ENCODE measurements at regions not wholly inside any gene's neighbourhood (a gene's known extent, or its start where the extent isn't known, plus 50 kb on each side); places are given as distances from the start of the nearest gene placed in this dataset.
"Not testable (repeated sequence)": the region's sequence is repeated elsewhere in the genome, so short reads cannot be mapped to it uniquely, and the experiment has no call there.

- DNase-seq, result no peak
Measured at GRCh38 chr2:241959751-241960269, 90.3 kb downstream of the RTP5 start.

DNA sequence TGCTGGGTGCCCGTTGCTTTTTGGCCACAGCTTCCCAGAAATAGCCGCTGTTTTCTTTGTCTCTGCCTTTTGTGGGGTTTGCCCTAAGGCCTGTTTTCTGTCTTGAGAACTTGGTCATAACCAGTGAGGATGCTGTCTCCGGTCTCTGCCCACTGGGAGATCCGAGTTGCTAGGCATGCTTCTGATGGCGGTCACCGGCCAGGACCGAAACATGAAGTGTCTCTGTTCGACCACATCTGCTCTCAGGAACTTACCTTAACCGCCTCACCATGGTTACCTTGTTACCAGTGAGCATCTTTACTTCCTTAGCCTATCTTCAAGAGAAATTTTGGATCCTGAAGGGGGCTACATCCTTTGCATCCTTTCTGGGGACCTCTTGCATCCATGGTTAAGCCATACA is 91.9 kb downstream of the RTP5 start:
- no peak for DNase-seq

DNA sequence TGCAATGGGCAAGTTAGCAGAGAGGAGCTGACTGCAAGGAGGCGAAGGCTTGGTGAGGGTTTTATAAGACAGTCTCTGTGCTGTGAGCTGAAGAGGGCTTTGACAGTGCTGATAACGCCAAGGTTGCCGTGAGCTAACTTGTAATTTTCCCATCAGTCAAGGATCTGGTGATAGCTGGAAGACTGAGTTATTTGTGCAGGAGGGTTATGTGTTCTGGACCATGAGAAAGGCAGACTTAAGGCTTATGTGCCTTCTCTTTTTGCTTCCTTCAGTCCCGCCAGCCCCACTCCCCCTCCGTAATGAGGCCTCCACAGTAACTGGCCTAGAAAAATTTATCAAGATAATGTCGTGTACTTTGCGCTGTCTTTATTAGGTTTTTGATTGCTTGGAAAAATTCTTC is 94.6 kb downstream of the RTP5 start:
- no peak for DNase-seq

DNA sequence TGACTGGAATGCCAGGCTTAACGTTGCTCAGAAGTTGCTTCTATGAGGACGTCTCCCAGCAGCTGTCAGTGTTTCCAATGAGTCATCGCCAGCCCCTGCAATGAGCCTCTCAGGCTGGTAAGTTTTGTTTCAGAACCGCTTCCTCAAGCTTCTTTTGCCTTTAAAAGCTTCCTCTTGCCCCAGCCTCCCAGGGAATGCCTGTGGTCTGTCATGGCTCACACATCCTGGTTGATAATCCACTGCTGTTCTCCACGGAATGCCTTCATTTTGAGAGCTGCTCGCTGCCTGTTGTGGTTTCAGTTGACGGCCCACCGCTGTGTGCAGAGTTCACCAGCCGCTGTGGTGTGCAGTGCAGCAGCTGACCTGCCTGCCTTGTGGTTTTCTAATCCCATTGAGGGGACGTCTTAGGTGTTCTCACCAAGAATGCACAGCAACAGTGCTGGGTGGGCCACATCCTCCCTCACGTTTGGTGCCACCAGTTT is 96.4 kb downstream of the RTP5 start:
- DNase-seq, result no peak

DNA sequence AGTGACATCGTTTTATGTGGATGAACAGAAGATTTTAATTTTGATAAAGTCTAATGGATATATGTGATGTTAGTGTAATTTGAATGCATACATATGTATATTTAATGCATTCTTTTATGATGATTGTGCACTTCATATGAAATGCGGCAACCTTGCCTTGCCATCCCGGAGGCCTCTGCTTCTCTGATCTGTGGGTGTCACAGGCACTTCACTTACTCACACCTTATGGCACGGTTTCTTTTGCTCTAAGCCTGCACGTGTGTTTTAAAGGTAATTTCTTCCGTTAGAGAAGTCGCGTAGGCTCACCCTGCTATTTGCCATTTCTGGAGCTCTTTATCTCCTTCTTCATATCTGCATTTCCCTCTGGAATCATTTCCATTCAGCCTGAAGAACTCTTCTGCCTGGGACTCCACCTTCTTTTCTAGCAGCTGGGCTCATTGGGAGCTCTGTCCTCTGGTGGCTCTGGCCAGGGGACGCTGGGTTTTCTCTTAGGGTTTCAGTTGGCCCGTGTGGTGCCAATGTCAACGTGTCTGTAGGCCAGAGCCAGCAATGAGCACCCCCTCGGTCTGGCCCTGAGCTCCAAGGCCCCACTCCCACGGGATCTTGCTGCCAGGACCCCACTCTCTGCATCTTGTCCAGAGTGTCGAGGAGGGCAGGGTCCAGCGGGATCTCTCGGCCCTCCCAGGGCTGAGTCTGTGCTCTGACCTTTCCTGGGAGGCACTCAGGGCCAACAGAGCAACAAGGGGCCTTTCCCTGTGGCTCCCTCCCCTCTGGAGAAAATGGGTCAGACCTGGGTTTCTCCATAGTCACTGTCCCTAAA is 97.3 kb downstream of the RTP5 start:
- no peak for DNase-seq

DNA sequence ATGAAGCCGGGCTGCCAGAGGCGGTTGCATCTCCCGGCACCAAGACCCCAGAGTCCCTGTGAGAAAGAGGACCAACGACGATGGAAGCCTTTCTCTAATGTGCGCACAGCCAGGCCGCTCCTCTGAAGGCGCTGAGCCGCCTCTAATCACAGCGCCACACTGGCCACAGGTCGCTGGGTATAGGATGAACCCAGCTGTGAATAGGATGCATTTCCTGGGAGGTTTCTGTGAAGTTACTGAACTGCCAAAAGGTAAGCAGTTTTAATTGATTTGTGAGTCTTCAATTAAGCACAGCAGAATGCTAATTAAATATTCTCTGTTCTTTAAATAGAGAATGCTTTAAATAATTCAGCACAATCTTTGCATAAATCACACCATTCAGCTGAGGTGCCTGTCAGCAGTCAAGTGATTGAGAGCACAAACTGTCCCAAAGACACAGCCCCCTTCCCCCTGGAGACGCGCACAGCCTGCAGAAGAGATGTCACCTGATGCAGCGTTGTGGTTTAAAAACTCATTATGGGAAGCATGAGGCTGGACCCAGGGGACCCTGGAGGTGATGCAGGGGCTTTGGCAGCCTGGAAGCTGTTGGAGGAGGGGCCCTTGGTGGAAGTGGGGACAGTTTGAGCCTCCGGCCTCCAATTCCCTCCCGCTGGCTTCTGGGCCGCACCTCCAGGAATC is 98.1 kb downstream of the RTP5 start:
- no peak for DNase-seq

DNA sequence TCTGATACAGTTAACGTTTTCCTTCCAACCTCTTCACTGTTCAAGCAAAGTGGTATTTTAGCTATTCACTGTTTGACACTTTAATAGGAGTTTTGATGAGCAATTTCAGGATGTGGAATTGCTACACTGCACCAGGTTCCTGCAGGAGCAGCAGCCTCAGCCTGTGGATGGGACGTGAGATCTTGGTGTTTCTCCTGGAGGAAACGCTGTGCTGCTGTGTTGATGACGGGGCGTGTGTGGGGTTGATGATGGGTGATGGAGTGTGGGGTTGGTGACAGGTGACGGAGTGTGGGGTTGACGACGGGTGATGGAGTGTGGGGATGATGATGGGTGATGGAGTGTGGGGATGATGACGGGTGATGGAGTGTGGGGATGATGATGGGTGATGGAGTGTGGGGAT is 98.9 kb downstream of the RTP5 start:
- DNase-seq, result no peak

DNA sequence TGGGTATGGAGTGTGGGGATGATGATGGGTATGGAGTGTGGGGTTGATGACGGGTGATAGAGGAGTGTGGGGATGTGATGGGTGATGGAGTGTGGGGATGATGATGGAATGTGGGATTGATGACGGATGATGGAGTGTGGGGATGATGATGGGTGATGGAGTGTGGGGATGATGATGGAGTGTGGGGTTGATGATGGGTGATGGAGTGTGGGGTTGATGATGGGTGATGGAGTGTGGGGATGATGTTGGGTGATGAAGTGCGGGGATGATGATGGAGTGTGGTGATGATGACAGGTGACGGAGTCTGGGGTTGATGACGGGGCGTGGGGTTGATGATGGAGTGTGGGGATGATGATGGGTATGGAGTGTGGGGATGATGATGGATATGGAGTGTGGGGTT is 99.7 kb downstream of the RTP5 start:
- not testable (repeated sequence) for DNase-seq

- DNase-seq, result no peak
Measured at GRCh38 chr2:241970716-241971115, 101.2 kb downstream of the RTP5 start.

DNA sequence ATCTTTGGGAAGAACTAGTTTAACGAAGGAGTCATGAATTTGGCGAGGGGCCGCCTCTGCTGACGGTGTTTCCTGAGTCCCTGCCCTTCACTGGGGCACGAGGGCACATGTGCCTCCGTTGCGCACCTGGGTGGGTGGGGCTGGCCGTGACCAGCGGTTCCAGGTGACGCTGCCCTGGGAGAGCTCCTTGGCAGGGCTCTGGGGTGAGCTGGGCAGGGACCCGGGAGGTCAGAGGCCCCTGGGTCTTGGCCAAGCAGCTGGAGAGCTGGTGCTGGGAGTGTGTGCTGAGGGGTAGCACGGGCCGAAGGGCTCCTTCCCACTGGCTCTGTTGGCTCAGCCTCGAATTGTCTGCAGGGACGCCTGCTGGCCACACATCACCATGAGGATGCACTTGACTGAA is 104.6 kb downstream of the RTP5 start:
- DNase-seq, result no peak

DNA sequence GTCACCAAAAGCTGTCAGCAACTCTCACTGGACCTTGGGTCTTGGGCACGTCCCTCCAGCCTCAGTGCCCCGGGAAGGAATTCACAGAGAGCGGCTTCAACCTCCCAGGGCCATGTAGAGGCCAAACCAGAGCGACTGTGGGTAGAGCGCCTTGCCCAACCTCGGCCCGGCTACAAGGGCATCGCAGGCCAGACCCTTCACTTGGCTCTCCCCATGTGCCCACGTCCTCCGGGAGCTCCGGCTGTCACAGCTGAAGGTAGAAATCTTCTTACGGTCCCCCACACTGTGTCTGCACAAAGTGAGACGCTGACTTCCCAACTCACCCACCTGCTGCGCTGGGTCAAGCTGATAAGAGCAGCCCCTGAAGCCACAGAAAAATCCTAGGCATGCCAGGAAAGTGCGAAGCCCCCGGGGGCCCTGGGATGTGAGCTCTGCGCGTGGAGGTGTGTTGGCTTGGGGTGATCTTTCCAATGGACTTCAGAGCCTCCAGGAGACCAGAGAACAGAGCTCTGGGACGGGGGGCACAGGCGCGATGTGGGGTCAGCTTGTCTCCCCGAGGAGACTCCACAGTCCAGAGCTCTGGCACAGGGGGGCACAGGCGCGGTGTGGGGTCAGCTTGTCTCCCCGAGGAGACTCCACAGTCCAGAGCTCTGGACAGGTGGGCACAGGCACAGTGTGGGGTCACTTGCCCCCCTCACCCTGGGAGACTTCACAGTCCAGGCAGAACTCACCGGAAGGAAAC is 105.5 kb downstream of the RTP5 start:
- DNase-seq, result no peak

DNA sequence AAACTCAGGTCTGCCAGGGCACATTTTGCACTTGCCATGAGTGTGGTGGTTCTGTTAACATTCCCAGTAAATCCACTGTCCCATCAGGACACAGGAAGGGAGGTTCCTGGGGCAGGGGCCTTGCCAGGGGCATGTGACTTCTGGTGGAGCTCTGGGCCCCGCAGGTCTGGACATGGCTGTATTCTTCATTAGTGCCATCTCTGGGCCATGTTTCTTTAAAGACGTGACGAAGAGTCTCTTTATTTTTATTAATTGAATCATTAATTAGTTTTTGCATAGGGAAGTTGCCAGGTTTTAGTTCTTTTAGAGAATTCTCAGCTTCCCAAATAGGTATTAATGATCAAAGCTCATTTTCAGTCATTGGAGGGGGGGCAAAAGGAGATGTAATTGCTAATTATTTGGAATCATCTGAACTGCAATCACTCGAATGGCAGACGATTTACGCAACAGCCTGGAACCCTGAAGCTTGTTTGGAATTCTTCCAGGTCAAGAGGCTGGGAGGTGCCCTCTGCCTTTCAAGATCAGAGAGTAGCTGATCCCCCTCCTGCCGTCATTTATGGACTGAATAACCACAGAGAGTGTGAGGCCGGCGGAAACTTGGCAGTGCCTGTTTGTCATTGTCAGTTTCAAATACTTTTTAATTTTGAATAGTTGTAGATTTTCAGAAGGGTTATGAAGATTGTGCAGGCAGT is 106.2 kb downstream of the RTP5 start:
- DNase-seq, result no peak

DNA sequence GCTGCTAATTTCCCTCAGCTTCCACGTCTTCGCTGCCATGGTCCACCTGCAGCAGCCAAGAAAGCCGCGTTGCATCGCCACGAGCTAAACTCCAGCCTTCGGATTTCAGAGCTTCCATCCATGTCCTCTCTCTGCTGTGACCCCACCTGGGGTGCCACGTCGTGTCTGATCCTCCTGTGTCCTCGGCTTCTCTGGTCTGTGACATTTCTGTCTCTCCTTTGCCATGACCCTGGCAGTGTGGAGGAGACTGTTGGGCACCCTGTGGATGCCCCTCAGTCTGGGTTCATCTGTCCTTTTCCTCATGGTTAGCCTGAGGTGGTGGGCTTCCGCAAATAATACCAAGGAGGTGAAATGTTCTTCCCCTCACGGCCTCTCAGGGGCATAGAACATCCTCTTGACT is 106.8 kb downstream of the RTP5 start:
- DNase-seq, result no peak

DNA sequence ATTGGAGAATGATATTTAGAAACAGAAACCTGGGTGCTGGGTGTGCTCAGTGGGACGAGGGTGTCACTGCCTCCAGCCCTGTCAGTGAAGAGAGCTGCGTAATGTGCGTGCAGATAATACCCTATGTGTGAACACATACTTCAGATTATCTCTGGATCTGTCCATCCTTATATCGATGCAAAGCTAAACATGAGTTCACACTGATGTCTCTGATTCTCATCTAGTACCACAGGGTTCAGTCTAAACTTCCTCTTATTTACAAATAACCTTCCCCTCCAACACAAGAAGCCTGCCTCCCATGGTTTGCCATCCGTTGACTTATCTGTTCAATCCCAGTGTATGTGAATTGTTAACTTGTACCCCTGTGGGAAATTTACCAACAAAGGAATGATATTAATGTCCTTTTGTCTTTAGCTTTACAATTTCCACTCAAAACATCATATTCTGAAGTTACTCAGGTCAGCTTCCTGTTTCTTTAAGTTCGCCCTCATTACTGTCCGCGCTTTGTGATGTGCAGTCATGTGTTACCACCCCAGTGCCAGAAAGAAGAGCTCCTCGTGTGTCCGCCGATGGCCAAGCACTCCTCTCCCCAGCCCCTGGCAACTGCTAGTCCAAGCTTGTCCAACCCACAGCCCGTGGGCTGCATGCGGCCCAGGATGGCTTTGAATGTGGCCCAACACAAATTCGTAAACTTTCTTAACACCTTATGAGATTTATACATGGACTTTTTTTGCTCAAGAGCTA is 108.2 kb downstream of the RTP5 start:
- no peak for DNase-seq

DNA sequence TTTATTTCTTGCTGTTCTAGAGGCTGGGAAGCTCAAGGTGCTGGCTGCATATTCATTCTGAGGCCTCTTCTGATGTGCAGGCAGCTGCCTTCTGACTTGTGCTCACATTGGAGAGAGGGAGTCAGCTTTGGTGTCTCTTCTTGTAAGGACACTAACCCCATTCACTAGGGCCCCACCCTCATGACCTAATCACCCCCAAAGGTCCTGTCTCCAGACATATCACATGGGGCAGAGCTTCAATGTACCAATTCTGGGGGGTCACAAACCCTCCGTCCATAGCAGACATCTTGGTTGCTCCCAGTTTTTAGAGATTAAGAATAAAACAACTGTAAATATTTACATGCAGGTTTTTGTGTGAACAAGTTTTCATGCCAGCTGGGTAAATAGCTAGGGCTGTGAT is 109.1 kb downstream of the RTP5 start:
- DNase-seq, result no peak

DNA sequence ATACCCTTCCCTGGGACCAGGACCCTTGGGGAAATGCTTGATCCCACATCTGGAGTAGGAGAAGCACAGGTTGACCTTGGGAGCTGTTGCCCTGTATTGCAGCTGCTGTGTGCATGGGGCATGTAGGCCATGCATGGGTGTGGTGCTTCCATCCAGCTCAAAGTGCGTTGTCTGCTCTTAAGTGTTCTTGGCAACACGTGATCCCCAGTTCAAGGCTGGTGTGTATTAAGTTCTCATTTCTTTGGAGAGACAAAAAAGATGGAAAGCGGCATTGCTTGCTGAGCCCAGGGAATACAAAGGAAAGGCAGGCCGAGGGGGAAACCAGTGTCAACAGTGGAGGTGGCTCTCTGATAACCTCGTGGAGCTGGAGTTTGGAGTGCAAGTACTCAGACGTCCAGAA is 110.7 kb downstream of the RTP5 start:
- DNase-seq, result no peak

GRCh38 chr2:241981076-241981700 is 111.7 kb downstream of the RTP5 start:
- no peak for DNase-seq

- DNase-seq, result no peak
Measured at GRCh38 chr2:241982706-241983570, 113.4 kb downstream of the RTP5 start.

DNA sequence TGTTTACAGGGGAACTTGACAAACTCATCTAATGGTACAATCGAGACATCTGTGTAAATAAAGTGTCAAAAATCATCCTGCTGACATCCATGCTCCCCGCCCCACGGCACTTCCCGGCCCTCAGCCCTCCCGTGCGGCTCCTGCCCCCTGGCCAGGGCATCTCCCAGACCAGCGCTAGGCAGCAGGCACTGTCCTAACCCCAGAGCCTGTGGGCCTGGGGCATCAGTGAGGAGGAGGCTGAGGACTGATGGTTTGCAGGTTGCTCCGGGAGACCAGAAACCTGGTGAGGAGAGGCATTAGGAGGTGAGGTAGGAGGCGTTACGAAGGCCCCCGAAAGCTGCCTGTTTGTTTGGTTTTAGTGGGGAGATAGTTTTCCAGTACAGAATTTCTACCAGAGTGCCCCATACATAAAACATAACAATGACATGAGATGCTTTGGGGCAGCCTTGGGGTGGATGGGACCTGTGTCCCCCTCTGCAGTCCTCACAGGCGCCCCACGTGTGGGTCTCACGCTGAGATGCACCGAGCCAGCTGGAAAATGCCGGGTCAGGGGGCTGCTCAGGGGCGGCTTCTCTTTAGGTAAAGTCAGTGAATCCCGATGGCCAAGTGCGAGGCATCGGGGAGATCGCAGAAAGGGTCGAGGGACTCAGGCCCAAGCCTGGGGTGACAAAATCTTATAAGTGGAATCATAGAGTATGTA is 114.2 kb downstream of the RTP5 start:
- no peak for DNase-seq

GRCh38 chr2:241984271-241984655 is 114.7 kb downstream of the RTP5 start:
- DNase-seq, result no peak

All from NCI-H510A treated with DMSO at 0.1 percent for 48 hours (cell line).